ENCODE measurements at regions not wholly inside any gene's neighbourhood (a gene's known extent, or its start where the extent isn't known, plus 50 kb on each side); places are given as distances from the start of the nearest gene placed in this dataset.
A peak's percentile ranks its signal among the peaks of the same experiment; 100 is the strongest.

DNA sequence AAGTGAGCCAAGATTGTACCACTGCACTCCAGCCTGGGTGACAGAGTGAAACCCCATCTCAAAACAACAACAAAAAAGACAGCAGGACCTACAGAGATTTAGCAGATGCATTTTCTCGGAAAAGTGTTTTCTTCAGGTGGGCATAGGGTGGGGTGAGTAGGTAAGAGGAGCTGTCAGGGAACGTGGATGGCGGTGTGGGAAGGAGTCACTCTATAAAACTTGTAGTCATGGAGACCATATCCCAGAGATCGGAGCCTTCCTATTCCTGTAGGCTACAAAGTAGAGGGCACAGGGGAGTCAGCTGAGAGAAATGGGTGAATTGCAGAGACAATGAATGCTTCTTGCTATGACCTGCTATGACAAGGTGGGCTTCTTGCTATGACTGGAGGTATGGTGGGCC lies 283.0 kb upstream of the FOXK1 start:
- no peak overlapping the region for H3K4me3 ChIP-seq
- no peak overlapping the region for H3K27ac ChIP-seq
- DNase-seq, result no peak
- no peaks in the 10 kb centered on the region for H3K27me3 ChIP-seq
- no peaks in the 10 kb centered on the region for H3K36me3 ChIP-seq
- TF ChIP-seq POLR2A (IDR thresholded peaks at IDR 0.05), result no peak
- TF ChIP-seq CTCF (IDR thresholded peaks at IDR 0.05), result no peak
- no peaks in the 10 kb centered on the region for H3K4me1 ChIP-seq
- no peaks in the 10 kb centered on the region for H3K9me3 ChIP-seq

- H3K27me3 ChIP-seq, result no peaks in the 10 kb centered on the region
- no peaks in the 10 kb centered on the region for H3K9me3 ChIP-seq
- H3K36me3 ChIP-seq, result no peaks in the 10 kb centered on the region
- H3K4me3 ChIP-seq, result no peak overlapping the region
- no peaks in the 10 kb centered on the region for H3K4me1 ChIP-seq
- no peak for DNase-seq
- TF ChIP-seq POLR2A (IDR thresholded peaks at IDR 0.05) (no peak), CTCF (IDR thresholded peaks at IDR 0.05) (no peak)
- H3K27ac ChIP-seq, result no peak overlapping the region
Measured at GRCh38 chr7:4399596-4399995, 282.5 kb upstream of the FOXK1 start.

DNA sequence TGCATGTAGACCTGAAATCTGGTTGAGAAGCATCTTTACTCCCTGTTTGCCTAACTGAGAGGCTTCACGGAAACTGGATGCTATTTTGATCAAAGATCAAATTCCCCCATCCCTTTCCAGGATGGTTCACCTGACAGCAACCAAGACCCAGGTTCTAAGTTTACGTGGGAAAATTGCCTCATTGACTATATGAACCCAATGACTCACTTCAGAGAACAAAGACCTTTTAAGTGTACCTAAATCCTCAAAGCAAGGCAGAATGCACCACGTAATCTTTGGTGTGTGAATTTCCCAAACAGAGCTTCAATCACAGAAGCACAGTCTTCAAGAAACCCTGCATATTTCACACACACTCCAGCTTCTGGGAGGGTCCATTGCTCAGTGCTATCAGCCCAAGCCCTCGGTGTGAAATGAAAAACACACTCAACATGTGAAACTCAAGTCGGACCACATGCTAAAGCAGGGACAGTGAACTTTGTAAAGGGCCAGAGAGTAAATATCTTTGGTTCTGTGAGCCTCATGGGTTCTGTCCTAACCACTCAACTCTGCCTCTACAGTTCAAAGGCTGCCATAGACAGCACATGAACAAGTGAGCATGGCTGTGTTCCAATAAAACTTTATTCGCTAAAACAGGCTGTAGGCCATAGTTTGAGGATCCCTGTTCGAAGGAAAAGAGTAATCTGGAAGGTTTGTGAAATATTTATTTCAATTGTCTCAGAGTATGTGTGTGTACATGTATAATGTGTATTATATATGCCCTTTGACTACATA lies 275.6 kb upstream of the FOXK1 start:
- DNase-seq, result no peak
- peaks cover 0 to 4% (median 0%) of the 10 kb centered on the region in 4 donors for H3K9me3 ChIP-seq
- no peaks in the 10 kb centered on the region for H3K36me3 ChIP-seq
- H3K4me1 ChIP-seq, result no peaks in the 10 kb centered on the region
- H3K4me3 ChIP-seq, result no peak overlapping the region
- TF ChIP-seq POLR2A (IDR thresholded peaks at IDR 0.05), result no peak
- no peak for TF ChIP-seq CTCF (IDR thresholded peaks at IDR 0.05)
- no peaks in the 10 kb centered on the region for H3K27me3 ChIP-seq
- H3K27ac ChIP-seq, result no peak overlapping the region

DNA sequence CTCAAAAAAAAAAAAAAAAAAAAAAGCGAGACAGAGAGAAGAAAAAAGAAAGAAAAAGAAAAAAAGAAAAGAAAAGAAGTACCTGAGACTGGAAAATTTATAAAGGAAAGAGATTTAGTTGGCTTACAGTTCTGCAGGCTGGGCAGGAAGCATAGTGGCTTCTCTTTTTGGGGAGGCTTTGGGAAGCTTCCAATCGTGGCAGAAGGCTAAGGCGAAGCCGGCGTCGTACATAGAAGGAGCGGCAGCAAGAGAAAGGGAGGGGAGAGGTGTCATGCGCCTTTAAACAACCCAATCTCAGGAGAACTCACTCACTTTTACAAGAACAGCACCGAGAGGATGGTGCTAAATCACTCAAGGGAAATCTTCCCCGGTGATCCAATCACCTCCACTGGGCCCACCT lies 272.1 kb upstream of the FOXK1 start:
- H3K4me3 ChIP-seq, result no peak overlapping the region
- TF ChIP-seq CTCF (IDR thresholded peaks at IDR 0.05) (no peak), POLR2A (IDR thresholded peaks at IDR 0.05) (no peak)

DNA sequence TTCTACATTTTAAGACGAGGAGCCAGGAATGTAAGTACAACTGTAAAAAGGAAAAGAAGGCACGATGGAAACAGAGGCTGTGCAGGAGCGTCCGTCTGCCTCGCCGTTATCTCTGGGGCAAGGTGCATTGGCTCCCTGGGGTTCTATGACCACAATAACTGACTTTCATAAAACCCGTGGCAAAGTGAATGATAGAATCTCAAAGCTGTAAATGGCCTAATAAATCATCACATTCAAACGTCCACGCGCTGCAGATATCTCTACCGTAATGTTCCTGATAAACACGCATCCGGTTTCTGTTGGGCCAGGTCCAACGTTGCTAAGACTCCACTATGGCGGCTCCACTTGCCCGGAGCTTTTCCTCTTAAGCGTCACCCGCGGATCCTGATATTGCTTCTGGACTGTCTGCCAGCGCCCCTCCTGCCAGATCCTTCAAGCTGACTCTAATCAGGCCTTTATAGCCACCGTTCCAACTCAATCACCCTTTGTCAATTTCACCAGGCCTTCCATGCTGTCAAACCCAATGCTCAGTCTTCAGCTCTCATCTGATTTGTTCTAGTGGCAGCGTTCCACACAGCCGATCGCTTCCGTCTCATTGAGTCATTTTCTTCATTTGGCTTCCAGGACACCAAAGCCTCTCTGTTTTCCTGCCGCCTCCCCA lies 265.6 kb upstream of the FOXK1 start:
- Histone ChIP-seq H3K4me3 (peak overlapping the region in 1 of 4 donors; percentile 14), H3K36me3 (no peaks in the 10 kb centered on the region), H3K9me3 (peaks cover 0 to 3% (median 0%) of the 10 kb centered on the region in 4 donors), H3K27me3 (no peaks in the 10 kb centered on the region), H3K4me1 (no peaks in the 10 kb centered on the region), H3K27ac (no peak overlapping the region)
- TF ChIP-seq POLR2A (IDR thresholded peaks at IDR 0.05) (no peak), CTCF (IDR thresholded peaks at IDR 0.05) (no peak)
- DNase-seq, result peak in 1 of 3 donors; percentile 56

More for the DNA sequence above, 272.1 kb upstream of the FOXK1 start:
- H3K27ac ChIP-seq, result no peak overlapping the region
- H3K4me1 ChIP-seq, result no peaks in the 10 kb centered on the region
- DNase-seq, result no peak
- H3K27me3 ChIP-seq, result no peaks in the 10 kb centered on the region
- no peaks in the 10 kb centered on the region for H3K36me3 ChIP-seq
- H3K9me3 ChIP-seq, result peaks cover 0 to 4% (median 0%) of the 10 kb centered on the region in 4 donors

All from Peyer's patch (tissue), 4 donors.